AG04449 (cell line): ENCODE measurements at regions not wholly inside any gene's neighbourhood (a gene's known extent, or its start where the extent isn't known, plus 50 kb on each side); places are given as distances from the start of the nearest gene placed in this dataset.

Experiments used
- CTCF ChIA-PET: fragments of 350-600 bp; formaldehyde crosslinking; extraction: SDS; loops from one replicate; lab custom pipeline; 2021; ENCODE audit warnings: antibody characterized with exemption; lab: Yijun Ruan, JAX
- POLR2A ChIA-PET: fragments of 400-600, 350-600 bp; formaldehyde crosslinking; extraction: SDS; loops from one replicate; lab custom pipeline; 2020; ENCODE audit warnings: antibody characterized with exemption, inconsistent platforms; lab: Yijun Ruan, JAX
- DNase-seq: peaks from one replicate; pipeline ENCODE4 v3.0.0-alpha.2; 2010; ENCODE audit warnings: low read depth, low spot score
- H3K4me3 ChIP-seq: 2 replicates; pipeline ENCODE4 v1.5.1; 2011; ENCODE audit warnings: low read depth, mild to moderate bottlenecking, control low read depth, low read length
- TF ChIP-seq, protein P1 (sequence below): IDR thresholded peaks from one replicate; pipeline ENCODE4 v1.5.1; 2011; ENCODE audit warnings: mild to moderate bottlenecking, moderate library complexity, low read length, control low read depth, inconsistent platforms; ENCODE audit not compliant: insufficient read depth; ENCODE audit errors: missing control alignments

- ChIA-PET POLR2A (no interaction called here), CTCF (no interaction called here)
These were observed 312.3 kb upstream of the PKDCC start for GRCh38 chr2:41735476-41735875.

GRCh38 chr2:41736105-41736567, 311.7 kb upstream of the PKDCC start:
- POLR2A ChIA-PET: no interaction called here
- no peak for DNase-seq
- TF ChIP-seq, protein P1, sequence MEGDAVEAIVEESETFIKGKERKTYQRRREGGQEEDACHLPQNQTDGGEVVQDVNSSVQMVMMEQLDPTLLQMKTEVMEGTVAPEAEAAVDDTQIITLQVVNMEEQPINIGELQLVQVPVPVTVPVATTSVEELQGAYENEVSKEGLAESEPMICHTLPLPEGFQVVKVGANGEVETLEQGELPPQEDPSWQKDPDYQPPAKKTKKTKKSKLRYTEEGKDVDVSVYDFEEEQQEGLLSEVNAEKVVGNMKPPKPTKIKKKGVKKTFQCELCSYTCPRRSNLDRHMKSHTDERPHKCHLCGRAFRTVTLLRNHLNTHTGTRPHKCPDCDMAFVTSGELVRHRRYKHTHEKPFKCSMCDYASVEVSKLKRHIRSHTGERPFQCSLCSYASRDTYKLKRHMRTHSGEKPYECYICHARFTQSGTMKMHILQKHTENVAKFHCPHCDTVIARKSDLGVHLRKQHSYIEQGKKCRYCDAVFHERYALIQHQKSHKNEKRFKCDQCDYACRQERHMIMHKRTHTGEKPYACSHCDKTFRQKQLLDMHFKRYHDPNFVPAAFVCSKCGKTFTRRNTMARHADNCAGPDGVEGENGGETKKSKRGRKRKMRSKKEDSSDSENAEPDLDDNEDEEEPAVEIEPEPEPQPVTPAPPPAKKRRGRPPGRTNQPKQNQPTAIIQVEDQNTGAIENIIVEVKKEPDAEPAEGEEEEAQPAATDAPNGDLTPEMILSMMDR: no peak
- H3K4me3 ChIP-seq: no peak overlapping the region
- CTCF ChIA-PET: no interaction called here

More at GRCh38 chr2:41735476-41735875, 312.3 kb upstream of the PKDCC start:
- DNase-seq: no peak
- TF ChIP-seq, protein P1: no peak
- no peak overlapping the region for H3K4me3 ChIP-seq

- DNase-seq: no peak
- CTCF ChIA-PET: no interaction called here
- no peak overlapping the region for H3K4me3 ChIP-seq
- POLR2A ChIA-PET: no interaction called here
- TF ChIP-seq, protein P1: no peak
These were observed 311.2 kb upstream of the PKDCC start for GRCh38 chr2:41736586-41736985.

DNA sequence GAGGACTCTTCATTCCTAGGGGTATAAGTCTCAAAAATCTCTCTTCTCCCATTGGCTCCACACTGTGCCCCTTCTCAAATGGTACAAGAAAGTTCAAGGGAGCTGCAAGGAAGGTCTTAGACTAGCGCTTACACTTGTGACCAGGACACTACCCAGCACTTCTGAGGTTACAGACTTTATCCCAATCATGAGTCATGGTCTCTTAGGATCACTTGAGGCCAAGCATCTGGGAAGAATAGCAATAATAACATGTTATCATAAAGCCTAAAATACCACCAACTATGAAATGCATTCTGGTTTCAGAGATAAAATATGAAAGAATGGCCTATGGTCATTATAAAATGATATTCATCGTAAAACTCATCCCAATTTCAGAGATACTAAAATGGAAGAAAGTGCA, 309.9 kb upstream of the PKDCC start:
- POLR2A ChIA-PET: no interaction called here
- TF ChIP-seq, protein P1: no peak
- no peak for DNase-seq
- CTCF ChIA-PET: no interaction called here
- H3K4me3 ChIP-seq: no peak overlapping the region

- no peak overlapping the region for H3K4me3 ChIP-seq
- TF ChIP-seq, protein P1: no peak
- no peak for DNase-seq
- ChIA-PET CTCF (no interaction called here), POLR2A (no interaction called here)
These were observed 305.7 kb upstream of the PKDCC start for GRCh38 chr2:41741951-41742595.

GRCh38 chr2:41743324-41743723, 304.5 kb upstream of the PKDCC start:
- TF ChIP-seq, protein P1: no peak
- H3K4me3 ChIP-seq: no peak overlapping the region
- POLR2A ChIA-PET: no interaction called here
- no peak for DNase-seq
- CTCF ChIA-PET: no interaction called here
